GM21786 (cell line): ENCODE measurements at regions not wholly inside any gene's neighbourhood (a gene's known extent, or its start where the extent isn't known, plus 50 kb on each side); places are given as distances from the start of the nearest gene placed in this dataset.
"Not testable (repeated sequence)": the region's sequence is repeated elsewhere in the genome, so short reads cannot be mapped to it uniquely, and the experiment has no call there.

ENCODE experiments used
- ATAC-seq: cut with Tn5 transposase; IDR thresholded peaks from one replicate; pipeline ENCODE4 v1.9.1; 2021; ENCODE audit not compliant: unreplicated experiment

- ATAC-seq: no peak
Measured at GRCh38 chr2:217604527-217605194, 398.1 kb downstream of the TNS1 start.

- no peak for ATAC-seq
Measured at GRCh38 chr2:217601601-217602000, 401.2 kb downstream of the TNS1 start.

GRCh38 chr2:217599906-217600305, 402.9 kb downstream of the TNS1 start:
- ATAC-seq: no peak

- ATAC-seq: no peak
Measured at GRCh38 chr2:217597681-217598080, 405.1 kb downstream of the TNS1 start.

GRCh38 chr2:217597145-217597544, 405.6 kb downstream of the TNS1 start:
- ATAC-seq: no peak

- peak; percentile 55 for ATAC-seq
Measured at GRCh38 chr2:217593732-217594131, 409.1 kb downstream of the TNS1 start.

- no peak for ATAC-seq
Measured at GRCh38 chr2:217588266-217588665, 414.5 kb downstream of the TNS1 start.

- no peak for ATAC-seq
Measured at GRCh38 chr2:217585362-217585761, 417.4 kb downstream of the TNS1 start.

- not testable (repeated sequence) for ATAC-seq
Measured at GRCh38 chr2:217580407-217580806, 422.4 kb downstream of the TNS1 start.

GRCh38 chr2:217573571-217573970, 429.2 kb downstream of the TNS1 start:
- no peak for ATAC-seq

GRCh38 chr2:217570394-217570793, 432.4 kb downstream of the TNS1 start:
- no peak for ATAC-seq

GRCh38 chr2:217568289-217568971, 434.4 kb downstream of the TNS1 start:
- ATAC-seq: no peak

- no peak for ATAC-seq
Measured at GRCh38 chr2:217563565-217563964, 439.2 kb downstream of the TNS1 start.

- no peak for ATAC-seq
Measured at GRCh38 chr2:217562871-217563480, 439.8 kb downstream of the TNS1 start.

GRCh38 chr2:217559084-217559483, 443.7 kb downstream of the TNS1 start:
- no peak for ATAC-seq

GRCh38 chr2:217555081-217555876, 447.5 kb downstream of the TNS1 start:
- no peak for ATAC-seq

- ATAC-seq: no peak
Measured at GRCh38 chr2:217553679-217554078, 449.1 kb downstream of the TNS1 start.

- ATAC-seq: no peak
Measured at GRCh38 chr2:217553202-217553601, 449.6 kb downstream of the TNS1 start.

GRCh38 chr2:217552081-217552480, 450.7 kb downstream of the TNS1 start:
- no peak for ATAC-seq

- no peak for ATAC-seq
Measured at GRCh38 chr2:217551252-217551899, 451.4 kb downstream of the TNS1 start.

- no peak for ATAC-seq
Measured at GRCh38 chr2:217539126-217539525, 463.7 kb downstream of the TNS1 start.
